A549 (cell line): ENCODE measurements at regions not wholly inside any gene's neighbourhood (a gene's known extent, or its start where the extent isn't known, plus 50 kb on each side); places are given as distances from the start of the nearest gene placed in this dataset.

Experiments used
- ATAC-seq, 2 experiments: fragments of 200-7000 bp in 1 of 2; fragments of >200 bp in 1 of 2; cut with Nextera tagmentation in 1 of 2; cut with Tn5 transposase in 1 of 2; 3 replicates each; pipeline versions ENCODE4 v1.8.0 to v1.9.1; 2018 to 2020; ENCODE audit warnings: mild to moderate bottlenecking in 1 of 2, moderate library complexity in 1 of 2
- CTCF ChIA-PET: fragments of 300-600 bp; sonication (Branson Sonifier 250); formaldehyde crosslinking; extraction: SDS; loops from one replicate; lab custom pipeline; 2021; ENCODE audit warnings: antibody characterized with exemption, inconsistent platforms; lab: Yijun Ruan, JAX
- POLR2A ChIA-PET: fragments of 350-600 bp; formaldehyde crosslinking; extraction: SDS; loops from one replicate; lab custom pipeline; 2021; ENCODE audit warnings: antibody characterized with exemption, inconsistent platforms; lab: Yijun Ruan, JAX
- DNase-seq, 2 experiments: peaks; one replicate each; pipeline versions ENCODE4 v3.0.0 to v3.0.0-alpha.2; 2011 to 2016; ENCODE audit warnings: low read depth in 1 of 2, low spot score in 1 of 2
- FAIRE-seq: peaks from 2 replicates; lab custom pipeline; 2011; peaks lifted over from hg19 to GRCh38; lab: Jason Lieb, UNC
- H3K27ac ChIP-seq, 2 experiments: fragments of >200 bp; sonication (Bioruptor Twin); formaldehyde crosslinking; 3 replicates each; pipeline ENCODE4 v1.5.1; 2016 to 2017
- H3K4me1 ChIP-seq: fragments of >200 bp; sonication (Bioruptor Twin); formaldehyde crosslinking; 3 replicates; pipeline ENCODE4 v1.6.1; 2016
- H3K4me2 ChIP-seq: fragments of >200 bp; sonication (Bioruptor Twin); formaldehyde crosslinking; 3 replicates; pipeline ENCODE4 v1.6.1; 2016
- H3K4me3 ChIP-seq: fragments of >200 bp; sonication (Bioruptor Twin); formaldehyde crosslinking; 3 replicates; pipeline ENCODE4 v1.5.1; 2016
- H3K9me3 ChIP-seq: fragments of >200 bp; sonication (Bioruptor Twin); formaldehyde crosslinking; 3 replicates; pipeline ENCODE4 v1.6.1; 2016
- BCL3 ChIP-seq: fragments of >200 bp; sonication (Bioruptor Twin); formaldehyde crosslinking; IDR thresholded peaks from 3 replicates; pipeline ENCODE4 v1.6.1; 2016
- CHD2 ChIP-seq: fragments of 150-350 bp; IDR thresholded peaks from 2 replicates; pipeline ENCODE4 v1.6.1; 2014; ENCODE audit warnings: low read length; ENCODE audit not compliant: partially characterized antibody
- CHD4 ChIP-seq: fragments of 200-600 bp; sonication (generic); IDR thresholded peaks from 2 replicates; pipeline ENCODE4 v1.6.1; 2016; ENCODE audit warnings: antibody characterized with exemption, mild to moderate bottlenecking, borderline replicate concordance
- E2F6 ChIP-seq: IDR thresholded peaks from 2 replicates; pipeline ENCODE4 v1.6.1; 2012; ENCODE audit warnings: low read depth, borderline replicate concordance
- EP300 ChIP-seq, 2 experiments: fragments of >200 bp; sonication (Bioruptor Twin); formaldehyde crosslinking; IDR thresholded peaks; 2 replicates in 1 of 2; 3 replicates in 1 of 2; pipeline ENCODE4 v1.6.1; 2016 to 2017
- ESRRA ChIP-seq: fragments of 150-350 bp; IDR thresholded peaks from 2 replicates; pipeline ENCODE4 v1.6.1; 2014; ENCODE audit warnings: mild to moderate bottlenecking, low read length, borderline replicate concordance
- HOXA7 ChIP-seq: fragments of 250-450 bp; sonication (Bioruptor Pico); IDR thresholded peaks from 2 replicates; pipeline ENCODE4 v1.5.0; 2020; ENCODE audit warnings: mild to moderate bottlenecking, moderate library complexity
- MAFK ChIP-seq: fragments of 450-650 bp; IDR thresholded peaks from 2 replicates; pipeline ENCODE4 v1.6.1; 2014; ENCODE audit not compliant: partially characterized antibody
- POLR2A ChIP-seq: IDR thresholded peaks from 2 replicates; pipeline ENCODE4 v1.6.1; 2012; ENCODE audit warnings: mild to moderate bottlenecking, low read length
- RCOR1 ChIP-seq: fragments of 150-350 bp; IDR thresholded peaks from 2 replicates; pipeline ENCODE4 v1.6.1; 2014; ENCODE audit warnings: antibody characterized with exemption, low read length, low read depth
- TP53 ChIP-seq: fragments of 250-450 bp; sonication (Bioruptor Pico); IDR thresholded peaks from 2 replicates; pipeline ENCODE4 v1.5.0; 2021; ENCODE audit warnings: mild to moderate bottlenecking, moderate library complexity
- ZFP36 ChIP-seq: fragments of 450-650 bp; IDR thresholded peaks from 2 replicates; pipeline ENCODE4 v1.6.1; 2014; ENCODE audit warnings: borderline replicate concordance; ENCODE audit not compliant: partially characterized antibody
- ZNF302 ChIP-seq: fragments of 250-450 bp; sonication (Bioruptor Pico); IDR thresholded peaks from 2 replicates; pipeline ENCODE4 v1.9.0; 2021; ENCODE audit warnings: inconsistent platforms, mild to moderate bottlenecking, moderate library complexity
- WGBS: methylation state at CpG from one replicate; pipeline ENCODE4 v1.1.6; 2017; ENCODE audit errors: missing lambda C conversion rate; 5-methylcytosine and 5-hydroxymethylcytosine counted together
- TF ChIP-seq, protein P1 (sequence below): IDR thresholded peaks from 2 replicates; pipeline ENCODE4 v1.6.1; 2012
- TF ChIP-seq, protein P2 (sequence below): fragments of 250-450 bp; sonication (Bioruptor Pico); IDR thresholded peaks from 2 replicates; pipeline ENCODE4 v1.5.0; 2021; ENCODE audit warnings: mild to moderate bottlenecking, moderate library complexity, borderline replicate concordance
- TF ChIP-seq, protein P3 (sequence below): fragments of 150-350 bp; IDR thresholded peaks from 2 replicates; pipeline ENCODE4 v1.6.1; 2014; ENCODE audit warnings: low read depth, mild to moderate bottlenecking, low read length
- TF ChIP-seq, protein P4 (sequence below): fragments of 200-600 bp; sonication (generic); IDR thresholded peaks from 2 replicates; pipeline ENCODE4 v1.6.1; 2016; ENCODE audit warnings: antibody characterized with exemption, mild to moderate bottlenecking, moderate library complexity

- Histone ChIP-seq H3K4me3 (no peak overlapping the region), H3K4me1 (no peaks in the 10 kb centered on the region), H3K4me2 (no peak overlapping the region), H3K27ac (no peak overlapping the region), H3K9me3 (no peaks in the 10 kb centered on the region)
- 68% methylated on average over 14 of the region's 14 CpGs for WGBS
- CTCF ChIA-PET = interaction anchor here (0.5 kb wide), 1 partner anchor 875 kb away, joined by 3 read pairs; no protein-coding TSS in a partner anchor
- TF ChIP-seq RCOR1 (no peak), ESRRA (no peak), POLR2A (no peak), BCL3 (no peak), HOXA7 (CRISPR knock-in tag) (no peak), CHD4 (no peak)
- TF ChIP-seq, protein P1, sequence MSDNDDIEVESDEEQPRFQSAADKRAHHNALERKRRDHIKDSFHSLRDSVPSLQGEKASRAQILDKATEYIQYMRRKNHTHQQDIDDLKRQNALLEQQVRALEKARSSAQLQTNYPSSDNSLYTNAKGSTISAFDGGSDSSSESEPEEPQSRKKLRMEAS = no peak
- TF ChIP-seq, protein P2, sequence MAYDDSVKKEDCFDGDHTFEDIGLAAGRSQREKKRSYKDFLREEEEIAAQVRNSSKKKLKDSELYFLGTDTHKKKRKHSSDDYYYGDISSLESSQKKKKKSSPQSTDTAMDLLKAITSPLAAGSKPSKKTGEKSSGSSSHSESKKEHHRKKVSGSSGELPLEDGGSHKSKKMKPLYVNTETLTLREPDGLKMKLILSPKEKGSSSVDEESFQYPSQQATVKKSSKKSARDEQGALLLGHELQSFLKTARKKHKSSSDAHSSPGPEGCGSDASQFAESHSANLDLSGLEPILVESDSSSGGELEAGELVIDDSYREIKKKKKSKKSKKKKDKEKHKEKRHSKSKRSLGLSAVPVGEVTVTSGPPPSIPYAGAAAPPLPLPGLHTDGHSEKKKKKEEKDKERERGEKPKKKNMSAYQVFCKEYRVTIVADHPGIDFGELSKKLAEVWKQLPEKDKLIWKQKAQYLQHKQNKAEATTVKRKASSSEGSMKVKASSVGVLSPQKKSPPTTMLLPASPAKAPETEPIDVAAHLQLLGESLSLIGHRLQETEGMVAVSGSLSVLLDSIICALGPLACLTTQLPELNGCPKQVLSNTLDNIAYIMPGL (CRISPR knock-in tag) = no peak
- ATAC-seq = no peak
- FAIRE-seq = no peak
- no peak for DNase-seq
- POLR2A ChIA-PET = no interaction called here
These were observed 126.7 kb upstream of the RREB1 start for GRCh38 chr6:6980999-6981597.

DNA sequence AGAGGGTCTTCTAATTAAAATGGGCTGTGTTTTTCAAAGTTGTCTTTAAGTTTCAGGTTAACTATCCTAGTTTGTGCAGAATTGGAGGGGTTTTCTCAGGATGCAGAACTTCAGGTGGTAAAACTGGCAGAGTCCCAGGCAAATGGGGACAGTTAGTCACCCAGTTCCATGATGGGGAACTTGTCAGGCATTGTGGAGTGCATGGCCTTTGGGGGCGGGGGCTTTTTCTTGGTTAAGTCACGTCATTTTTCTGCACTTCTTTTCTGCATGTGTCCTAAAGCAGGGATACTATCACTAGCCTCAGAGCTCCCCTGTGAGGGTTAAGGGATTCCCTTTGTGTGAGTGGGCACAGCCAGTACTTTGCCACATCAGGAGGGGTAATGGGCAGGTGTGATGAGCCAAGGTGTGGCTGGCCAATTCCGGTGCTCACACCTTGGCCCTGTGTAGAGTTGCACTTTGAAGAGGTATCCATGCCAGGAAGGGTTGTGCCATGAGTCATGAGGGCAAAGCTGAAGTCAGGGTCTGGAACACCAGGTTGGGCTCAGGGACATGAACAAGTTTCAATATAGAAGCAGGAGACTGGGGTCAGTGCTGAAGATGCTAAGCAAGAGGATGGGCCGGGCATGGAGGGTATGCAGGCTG is 126.0 kb upstream of the RREB1 start:
- WGBS = 82% methylated on average over 3 of the region's 4 CpGs
- Histone ChIP-seq H3K9me3 (no peaks in the 10 kb centered on the region), H3K4me3 (no peak overlapping the region), H3K4me1 (no peaks in the 10 kb centered on the region), H3K27ac (no peak overlapping the region), H3K4me2 (no peak overlapping the region)
- ATAC-seq = no peak
- ChIA-PET POLR2A (no interaction called here), CTCF (interaction anchor here (0.5 kb wide), 1 partner anchor 874 kb away, joined by 3 read pairs; no protein-coding TSS in a partner anchor)
- no peak for DNase-seq
- FAIRE-seq = no peak
- TF ChIP-seq, protein P3, sequence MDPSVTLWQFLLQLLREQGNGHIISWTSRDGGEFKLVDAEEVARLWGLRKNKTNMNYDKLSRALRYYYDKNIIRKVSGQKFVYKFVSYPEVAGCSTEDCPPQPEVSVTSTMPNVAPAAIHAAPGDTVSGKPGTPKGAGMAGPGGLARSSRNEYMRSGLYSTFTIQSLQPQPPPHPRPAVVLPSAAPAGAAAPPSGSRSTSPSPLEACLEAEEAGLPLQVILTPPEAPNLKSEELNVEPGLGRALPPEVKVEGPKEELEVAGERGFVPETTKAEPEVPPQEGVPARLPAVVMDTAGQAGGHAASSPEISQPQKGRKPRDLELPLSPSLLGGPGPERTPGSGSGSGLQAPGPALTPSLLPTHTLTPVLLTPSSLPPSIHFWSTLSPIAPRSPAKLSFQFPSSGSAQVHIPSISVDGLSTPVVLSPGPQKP = no peak
- TF ChIP-seq E2F6 (no peak), EP300 (IDR thresholded peaks at IDR 0.05) (no peak), BCL3 (no peak), ZNF302 (CRISPR knock-in tag) (no peak), TP53 (CRISPR knock-in tag) (no peak), CHD2 (no peak), MAFK (no peak)

DNA sequence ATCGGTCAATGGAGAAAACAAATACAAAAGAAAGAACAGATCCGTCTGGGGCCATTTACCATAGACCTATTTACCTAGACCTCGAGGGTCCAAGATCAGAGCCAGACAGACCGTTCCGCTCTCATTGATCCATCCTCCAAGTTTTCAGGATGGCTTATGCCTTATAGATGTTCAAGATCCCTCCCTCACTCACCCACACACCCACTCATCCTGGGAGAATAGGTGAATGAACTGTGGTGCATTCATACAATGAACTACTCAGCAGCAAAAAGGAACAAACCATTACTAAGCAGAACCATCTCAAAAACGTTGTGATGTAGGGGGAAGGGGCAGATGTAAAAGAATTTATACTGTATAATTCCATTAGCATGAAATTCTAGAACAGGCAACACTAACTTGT is 125.1 kb upstream of the RREB1 start:
- TF ChIP-seq, protein P4, sequence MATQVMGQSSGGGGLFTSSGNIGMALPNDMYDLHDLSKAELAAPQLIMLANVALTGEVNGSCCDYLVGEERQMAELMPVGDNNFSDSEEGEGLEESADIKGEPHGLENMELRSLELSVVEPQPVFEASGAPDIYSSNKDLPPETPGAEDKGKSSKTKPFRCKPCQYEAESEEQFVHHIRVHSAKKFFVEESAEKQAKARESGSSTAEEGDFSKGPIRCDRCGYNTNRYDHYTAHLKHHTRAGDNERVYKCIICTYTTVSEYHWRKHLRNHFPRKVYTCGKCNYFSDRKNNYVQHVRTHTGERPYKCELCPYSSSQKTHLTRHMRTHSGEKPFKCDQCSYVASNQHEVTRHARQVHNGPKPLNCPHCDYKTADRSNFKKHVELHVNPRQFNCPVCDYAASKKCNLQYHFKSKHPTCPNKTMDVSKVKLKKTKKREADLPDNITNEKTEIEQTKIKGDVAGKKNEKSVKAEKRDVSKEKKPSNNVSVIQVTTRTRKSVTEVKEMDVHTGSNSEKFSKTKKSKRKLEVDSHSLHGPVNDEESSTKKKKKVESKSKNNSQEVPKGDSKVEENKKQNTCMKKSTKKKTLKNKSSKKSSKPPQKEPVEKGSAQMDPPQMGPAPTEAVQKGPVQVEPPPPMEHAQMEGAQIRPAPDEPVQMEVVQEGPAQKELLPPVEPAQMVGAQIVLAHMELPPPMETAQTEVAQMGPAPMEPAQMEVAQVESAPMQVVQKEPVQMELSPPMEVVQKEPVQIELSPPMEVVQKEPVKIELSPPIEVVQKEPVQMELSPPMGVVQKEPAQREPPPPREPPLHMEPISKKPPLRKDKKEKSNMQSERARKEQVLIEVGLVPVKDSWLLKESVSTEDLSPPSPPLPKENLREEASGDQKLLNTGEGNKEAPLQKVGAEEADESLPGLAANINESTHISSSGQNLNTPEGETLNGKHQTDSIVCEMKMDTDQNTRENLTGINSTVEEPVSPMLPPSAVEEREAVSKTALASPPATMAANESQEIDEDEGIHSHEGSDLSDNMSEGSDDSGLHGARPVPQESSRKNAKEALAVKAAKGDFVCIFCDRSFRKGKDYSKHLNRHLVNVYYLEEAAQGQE = no peak
- TF ChIP-seq ZFP36 = no peak
- TF ChIP-seq, all 56 proteins: peak for 0
- no peaks in the 10 kb centered on the region for H3K9me3 ChIP-seq
- CTCF ChIA-PET = no interaction called here
- ATAC-seq (no peak), FAIRE-seq (no peak), DNase-seq (no peak)
- no peak overlapping the region for H3K4me2 ChIP-seq
- POLR2A ChIA-PET = no interaction called here
- 57% methylated on average over 6 of the region's 6 CpGs for WGBS
- no peak overlapping the region for H3K4me3 ChIP-seq
- H3K27ac ChIP-seq = no peak overlapping the region
- no peaks in the 10 kb centered on the region for H3K4me1 ChIP-seq
